Parathyroid adenoma (tissue), 2 donors: ENCODE measurements at regions not wholly inside any gene's neighbourhood (a gene's known extent, or its start where the extent isn't known, plus 50 kb on each side); places are given as distances from the start of the nearest gene placed in this dataset.

Experiments
- H2AFZ ChIP-seq: fragments of 300-600 bp; sonication (generic); one replicate; pipeline ENCODE4 v1.7.0; 2017; ENCODE audit warnings: antibody characterized with exemption, mild to moderate bottlenecking
- H3K27ac ChIP-seq: fragments of 300-600 bp; sonication (generic); one replicate; pipeline ENCODE4 v1.7.0; 2017
- H3K27me3 ChIP-seq: fragments of 300-600 bp; sonication (generic); one replicate; pipeline ENCODE4 v1.7.0; 2017; ENCODE audit warnings: low read length; ENCODE audit not compliant: control insufficient read depth, insufficient read depth
- H3K36me3 ChIP-seq: fragments of 300-600 bp; sonication (generic); one replicate; pipeline ENCODE4 v1.7.0; 2017; ENCODE audit warnings: low read length; ENCODE audit not compliant: control insufficient read depth, insufficient read depth
- H3K4me1 ChIP-seq: fragments of 300-600 bp; sonication (generic); one replicate; pipeline ENCODE4 v1.7.0; 2017; ENCODE audit warnings: control low read depth
- H3K4me2 ChIP-seq: fragments of 300-600 bp; sonication (generic); one replicate; pipeline ENCODE4 v1.7.0; 2017; ENCODE audit warnings: low read length
- H3K4me3 ChIP-seq: fragments of 300-600 bp; sonication (generic); one replicate; pipeline ENCODE4 v1.7.0; 2017; ENCODE audit warnings: low read depth, low read length
- H3K79me2 ChIP-seq: fragments of 300-600 bp; sonication (generic); one replicate; pipeline ENCODE4 v1.7.0; 2017; ENCODE audit warnings: control low read depth
- H3K9ac ChIP-seq: fragments of 300-600 bp; sonication (generic); one replicate; pipeline ENCODE4 v1.7.0; 2017; ENCODE audit warnings: mild to moderate bottlenecking
- H3K9me3 ChIP-seq: fragments of 300-600 bp; sonication (generic); one replicate; pipeline ENCODE4 v1.7.0; 2017; ENCODE audit warnings: low read length; ENCODE audit not compliant: control insufficient read depth
- CTCF ChIP-seq: fragments of 300-600 bp; sonication (generic); IDR thresholded peaks from one replicate; pipeline ENCODE4 v1.7.0; 2017; ENCODE audit warnings: antibody characterized with exemption, mild to moderate bottlenecking
- donor health status: primary hyperparathyroidism.

GRCh38 chr1:234735476-234735875 is 125.5 kb upstream of the IRF2BP2 start:
- Histone ChIP-seq H3K4me3 (no peak overlapping the region), H3K79me2 (no peaks in the 10 kb centered on the region), H3K27me3 (no peaks in the 10 kb centered on the region), H3K9me3 (no peaks in the 10 kb centered on the region), H2AFZ (no peak overlapping the region), H3K27ac (no peak overlapping the region), H3K4me2 (no peak overlapping the region), H3K4me1 (no peaks in the 10 kb centered on the region), H3K9ac (no peak overlapping the region), H3K36me3 (no peaks in the 10 kb centered on the region)
- no peak for TF ChIP-seq CTCF

- Histone ChIP-seq H3K9ac (no peak overlapping the region), H3K9me3 (no peaks in the 10 kb centered on the region), H3K27ac (no peak overlapping the region), H3K4me3 (no peak overlapping the region), H2AFZ (no peak overlapping the region), H3K79me2 (no peaks in the 10 kb centered on the region), H3K27me3 (no peaks in the 10 kb centered on the region), H3K4me2 (no peak overlapping the region), H3K36me3 (no peaks in the 10 kb centered on the region), H3K4me1 (no peaks in the 10 kb centered on the region)
- no peak for TF ChIP-seq CTCF
These were observed 124.9 kb upstream of the IRF2BP2 start for GRCh38 chr1:234734869-234735268.

- Histone ChIP-seq H3K9ac (no peak overlapping the region), H3K4me3 (no peak overlapping the region), H3K4me2 (no peak overlapping the region), H3K27me3 (no peaks in the 10 kb centered on the region), H3K9me3 (no peaks in the 10 kb centered on the region), H2AFZ (no peak overlapping the region), H3K4me1 (no peaks in the 10 kb centered on the region), H3K79me2 (no peaks in the 10 kb centered on the region), H3K36me3 (no peaks in the 10 kb centered on the region), H3K27ac (no peak overlapping the region)
- no peak for TF ChIP-seq CTCF
These were observed 124.4 kb upstream of the IRF2BP2 start for GRCh38 chr1:234734412-234734835.

GRCh38 chr1:234733427-234733826 is 123.4 kb upstream of the IRF2BP2 start:
- H3K4me1 ChIP-seq, result no peaks in the 10 kb centered on the region
- no peaks in the 10 kb centered on the region for H3K36me3 ChIP-seq
- no peak overlapping the region for H3K4me3 ChIP-seq
- H2AFZ ChIP-seq, result no peak overlapping the region
- no peaks in the 10 kb centered on the region for H3K9me3 ChIP-seq
- no peak overlapping the region for H3K27ac ChIP-seq
- TF ChIP-seq CTCF, result no peak
- no peaks in the 10 kb centered on the region for H3K79me2 ChIP-seq
- H3K27me3 ChIP-seq, result no peaks in the 10 kb centered on the region
- H3K9ac ChIP-seq, result no peak overlapping the region
- no peak overlapping the region for H3K4me2 ChIP-seq

GRCh38 chr1:234732671-234733390 is 122.9 kb upstream of the IRF2BP2 start:
- H3K79me2 ChIP-seq, result no peaks in the 10 kb centered on the region
- H3K4me1 ChIP-seq, result no peaks in the 10 kb centered on the region
- H3K27me3 ChIP-seq, result no peaks in the 10 kb centered on the region
- no peak overlapping the region for H2AFZ ChIP-seq
- no peaks in the 10 kb centered on the region for H3K36me3 ChIP-seq
- no peak overlapping the region for H3K27ac ChIP-seq
- H3K4me2 ChIP-seq, result no peak overlapping the region
- H3K9me3 ChIP-seq, result no peaks in the 10 kb centered on the region
- no peak overlapping the region for H3K9ac ChIP-seq
- no peak overlapping the region for H3K4me3 ChIP-seq
- TF ChIP-seq CTCF, result no peak
